Loucy (cell line): ENCODE measurements at regions not wholly inside any gene's neighbourhood (a gene's known extent, or its start where the extent isn't known, plus 50 kb on each side); places are given as distances from the start of the nearest gene placed in this dataset.

Experiments
- H2AFZ ChIP-seq: fragments of 200-600 bp; sonication (generic); 2 replicates; pipeline ENCODE4 v1.6.0; 2016; ENCODE audit warnings: antibody characterized with exemption, mild to moderate bottlenecking, low read length, moderate library complexity
- H3F3A ChIP-seq: fragments of 200-600 bp; 2 replicates; pipeline ENCODE4 v1.6.0; 2016; ENCODE audit warnings: antibody characterized with exemption, low read depth, mild to moderate bottlenecking
- H3K27me3 ChIP-seq: fragments of 200-600 bp; sonication (generic); 2 replicates; pipeline ENCODE4 v1.6.1; 2014; ENCODE audit warnings: low read length, mild to moderate bottlenecking; ENCODE audit not compliant: insufficient read depth, poor library complexity, severe bottlenecking
- H3K36me3 ChIP-seq: fragments of 200-600 bp; sonication (generic); 2 replicates; pipeline ENCODE4 v1.6.1; 2016; ENCODE audit warnings: low read length; ENCODE audit not compliant: insufficient read depth
- H3K4me1 ChIP-seq: fragments of 200-600 bp; sonication (generic); 2 replicates; pipeline ENCODE4 v1.5.1; 2014; ENCODE audit warnings: low read length, mild to moderate bottlenecking; ENCODE audit not compliant: insufficient read depth, poor library complexity, severe bottlenecking
- H3K4me2 ChIP-seq: fragments of 200-600 bp; sonication (generic); 2 replicates; pipeline ENCODE4 v1.6.0; 2014; ENCODE audit warnings: antibody characterized with exemption, low read length, low read depth, mild to moderate bottlenecking; ENCODE audit not compliant: poor library complexity, severe bottlenecking
- H3K4me3 ChIP-seq: fragments of 200-600 bp; sonication (generic); 2 replicates; pipeline ENCODE4 v1.5.1; 2014; ENCODE audit warnings: low read length, mild to moderate bottlenecking, mixed read lengths; ENCODE audit not compliant: poor library complexity, severe bottlenecking
- H3K79me2 ChIP-seq: fragments of 200-600 bp; sonication (generic); 2 replicates; pipeline ENCODE4 v1.6.1; 2014; ENCODE audit warnings: low read length; ENCODE audit not compliant: insufficient read depth
- H3K9ac ChIP-seq: fragments of 200-600 bp; sonication (generic); 2 replicates; pipeline ENCODE4 v1.6.0; 2014; ENCODE audit warnings: mild to moderate bottlenecking, low read depth, low read length, moderate library complexity; ENCODE audit not compliant: poor library complexity, severe bottlenecking
- H3K9me2 ChIP-seq: fragments of 200-600 bp; sonication (generic); replicated peaks from 2 replicates; pipeline ENCODE4 v1.6.1; 2016; ENCODE audit warnings: low read depth, low read length, mixed read lengths
- H3K9me3 ChIP-seq: fragments of 200-600 bp; sonication (generic); 2 replicates; pipeline ENCODE4 v1.6.1; 2014; ENCODE audit warnings: mild to moderate bottlenecking, antibody characterized with exemption, low read length, low read depth; ENCODE audit not compliant: insufficient read depth
- H4K20me1 ChIP-seq: fragments of 200-600 bp; sonication (generic); 2 replicates; pipeline ENCODE4 v1.6.0; 2014; ENCODE audit warnings: antibody characterized with exemption, low read length, mild to moderate bottlenecking; ENCODE audit not compliant: insufficient read depth, poor library complexity, severe bottlenecking
- CTCF ChIP-seq: fragments of 200-600 bp; sonication (generic); conservative IDR thresholded peaks from 2 replicates; pipeline ENCODE4 v1.5.1; 2014; ENCODE audit warnings: mild to moderate bottlenecking, antibody characterized with exemption, low read length
- EZH2phosphoT487 ChIP-seq: fragments of 200-600 bp; IDR thresholded peaks from 2 replicates; pipeline ENCODE4 v1.6.1; 2018; ENCODE audit warnings: antibody characterized with exemption, mild to moderate bottlenecking, moderate library complexity, borderline replicate concordance

- H3K9me3 ChIP-seq, result no peaks in the 10 kb centered on the region
- no peak overlapping the region for H3K4me2 ChIP-seq
- H2AFZ ChIP-seq, result no peak overlapping the region
- no peak for TF ChIP-seq EZH2phosphoT487
- TF ChIP-seq CTCF, result no peak
- no peaks in the 10 kb centered on the region for H3K27me3 ChIP-seq
- no peaks in the 10 kb centered on the region for H3K9me2 ChIP-seq
- no peaks in the 10 kb centered on the region for H4K20me1 ChIP-seq
- H3K79me2 ChIP-seq, result no peaks in the 10 kb centered on the region
- H3K9ac ChIP-seq, result no peak overlapping the region
- no peak overlapping the region for H3K4me3 ChIP-seq
- no peaks in the 10 kb centered on the region for H3F3A ChIP-seq
- no peaks in the 10 kb centered on the region for H3K4me1 ChIP-seq
- no peaks in the 10 kb centered on the region for H3K36me3 ChIP-seq
Measured at GRCh38 chr7:114206688-114207087, 207.9 kb upstream of the FOXP2 start.

GRCh38 chr7:114196517-114196916 is 218.1 kb upstream of the FOXP2 start:
- no peaks in the 10 kb centered on the region for H3K9me2 ChIP-seq
- no peaks in the 10 kb centered on the region for H3K27me3 ChIP-seq
- no peaks in the 10 kb centered on the region for H3K9me3 ChIP-seq
- H3K4me2 ChIP-seq, result no peak overlapping the region
- no peak overlapping the region for H3K9ac ChIP-seq
- H2AFZ ChIP-seq, result no peak overlapping the region
- H3K36me3 ChIP-seq, result no peaks in the 10 kb centered on the region
- TF ChIP-seq CTCF, result no peak
- TF ChIP-seq EZH2phosphoT487, result no peak
- H4K20me1 ChIP-seq, result no peaks in the 10 kb centered on the region
- H3K79me2 ChIP-seq, result no peaks in the 10 kb centered on the region
- H3F3A ChIP-seq, result no peaks in the 10 kb centered on the region
- H3K4me3 ChIP-seq, result no peak overlapping the region
- H3K4me1 ChIP-seq, result no peaks in the 10 kb centered on the region

GRCh38 chr7:114190387-114190786 is 224.2 kb upstream of the FOXP2 start:
- Histone ChIP-seq H3K9me2 (no peaks in the 10 kb centered on the region), H3K4me3 (no peak overlapping the region), H3K9me3 (no peaks in the 10 kb centered on the region), H3K79me2 (no peaks in the 10 kb centered on the region), H3K9ac (no peak overlapping the region), H3K4me1 (no peaks in the 10 kb centered on the region), H2AFZ (no peak overlapping the region), H3F3A (no peaks in the 10 kb centered on the region), H3K36me3 (no peaks in the 10 kb centered on the region), H3K4me2 (no peak overlapping the region), H4K20me1 (no peaks in the 10 kb centered on the region), H3K27me3 (no peaks in the 10 kb centered on the region)
- no peak for TF ChIP-seq CTCF
- no peak for TF ChIP-seq EZH2phosphoT487
